OCI-LY1 (cell line): ENCODE measurements at regions not wholly inside any gene's neighbourhood (a gene's known extent, or its start where the extent isn't known, plus 50 kb on each side); places are given as distances from the start of the nearest gene placed in this dataset.

ENCODE experiments used
- EZH2 ChIP-seq: fragments of 200-600 bp; sonication (generic), shearing (Covaris generic); IDR thresholded peaks from 2 replicates; pipeline ENCODE4 v1.8.0; 2017; ENCODE audit warnings: borderline replicate concordance, mixed run types, mild to moderate bottlenecking, antibody characterized with exemption, low read length, moderate library complexity, mixed read lengths
- TF ChIP-seq, protein P1 (sequence below): fragments of 200-600 bp; sonication (generic), shearing (Covaris generic); IDR thresholded peaks from 2 replicates; pipeline ENCODE4 v1.5.1; 2017; ENCODE audit warnings: mild to moderate bottlenecking, antibody characterized with exemption, low read length, moderate library complexity, mixed read lengths

DNA sequence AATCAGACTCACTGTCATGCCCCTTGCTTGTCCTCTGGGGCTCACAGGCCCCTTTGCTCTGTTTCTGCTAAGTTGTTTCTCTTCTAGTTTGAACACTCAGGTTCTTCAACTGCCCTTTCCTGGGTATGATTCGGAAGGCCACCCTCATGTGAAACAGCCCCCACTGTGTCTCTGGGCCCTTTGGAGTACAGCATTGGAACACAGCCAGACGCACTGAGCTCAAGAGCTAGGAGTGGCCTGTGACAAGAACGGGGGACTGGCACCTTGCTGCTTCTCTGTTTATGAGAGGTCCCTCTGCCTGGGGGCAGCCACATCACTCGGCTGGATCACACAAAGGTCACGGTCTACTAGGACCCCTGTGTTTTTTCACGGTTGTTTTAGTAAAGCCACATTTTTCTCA is 114.4 kb upstream of the ZC3H12A start:
- TF ChIP-seq, protein P1, sequence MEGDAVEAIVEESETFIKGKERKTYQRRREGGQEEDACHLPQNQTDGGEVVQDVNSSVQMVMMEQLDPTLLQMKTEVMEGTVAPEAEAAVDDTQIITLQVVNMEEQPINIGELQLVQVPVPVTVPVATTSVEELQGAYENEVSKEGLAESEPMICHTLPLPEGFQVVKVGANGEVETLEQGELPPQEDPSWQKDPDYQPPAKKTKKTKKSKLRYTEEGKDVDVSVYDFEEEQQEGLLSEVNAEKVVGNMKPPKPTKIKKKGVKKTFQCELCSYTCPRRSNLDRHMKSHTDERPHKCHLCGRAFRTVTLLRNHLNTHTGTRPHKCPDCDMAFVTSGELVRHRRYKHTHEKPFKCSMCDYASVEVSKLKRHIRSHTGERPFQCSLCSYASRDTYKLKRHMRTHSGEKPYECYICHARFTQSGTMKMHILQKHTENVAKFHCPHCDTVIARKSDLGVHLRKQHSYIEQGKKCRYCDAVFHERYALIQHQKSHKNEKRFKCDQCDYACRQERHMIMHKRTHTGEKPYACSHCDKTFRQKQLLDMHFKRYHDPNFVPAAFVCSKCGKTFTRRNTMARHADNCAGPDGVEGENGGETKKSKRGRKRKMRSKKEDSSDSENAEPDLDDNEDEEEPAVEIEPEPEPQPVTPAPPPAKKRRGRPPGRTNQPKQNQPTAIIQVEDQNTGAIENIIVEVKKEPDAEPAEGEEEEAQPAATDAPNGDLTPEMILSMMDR, result no peak
- TF ChIP-seq EZH2, result no peak
